K562 (cell line): ENCODE measurements at regions not wholly inside any gene's neighbourhood (a gene's known extent, or its start where the extent isn't known, plus 50 kb on each side); places are given as distances from the start of the nearest gene placed in this dataset.

ENCODE experiments used
- ATAC-seq: fragments of 200-7000 bp; cut with Tn5 transposase; 3 replicates; pipeline ENCODE4 v1.9.1; 2020; ENCODE audit warnings: moderate library complexity
- BruUV-seq: library from RNA; stranded (reverse); fragments of 400-500 nt; replicated peaks from 2 replicates; lab custom pipeline; 2021; lab: Mats Ljungman, UMichigan
- CTCF ChIA-PET: fragments of 300-600 bp; formaldehyde crosslinking; extraction: SDS; loops from one replicate; lab custom pipeline; 2021; ENCODE audit warnings: low intra/inter-chr PET ratio; lab: Yijun Ruan, JAX
- POLR2A ChIA-PET: fragments of 300-600, 350-650 bp; sonication (Branson Sonifier 250); formaldehyde crosslinking; extraction: SDS; loops from one replicate; lab custom pipeline; 2021; ENCODE audit warnings: antibody characterized with exemption, inconsistent platforms; lab: Yijun Ruan, JAX
- DNase-seq, 4 experiments: peaks; one replicate each; pipeline versions ENCODE4 v3.0.0 to v3.0.0-alpha.2; 2011 to 2018; ENCODE audit warnings: low spot score in 3 of 4, mixed read lengths in 3 of 4; ENCODE audit errors: extremely low read depth in 1 of 4
- FAIRE-seq: peaks from 2 replicates; lab custom pipeline; 2011; peaks lifted over from hg19 to GRCh38; lab: Jason Lieb, UNC
- H2AFZ ChIP-seq: 2 replicates; pipeline ENCODE4 v1.6.0; 2011; ENCODE audit warnings: low read depth, low read length, control low read depth, inconsistent platforms
- H3K27ac ChIP-seq: fragments of 200-600 bp; 3 replicates; pipeline ENCODE4 v1.8.0; 2011; ENCODE audit warnings: low read depth, mild to moderate bottlenecking, control low read depth, inconsistent platforms, low read length, moderate library complexity, mixed read lengths; ENCODE audit errors: extremely low read depth
- H3K27me3 ChIP-seq, 2 experiments: fragments of 300-600 bp in 1 of 2; 2 replicates in 1 of 2; 3 replicates in 1 of 2; pipeline versions ENCODE4 v1.6.0 to v1.8.0; 2011; ENCODE audit warnings: inconsistent platforms in 2 of 2, low read length in 2 of 2, mild to moderate bottlenecking in 1 of 2, mixed read lengths in 1 of 2, moderate library complexity in 1 of 2; ENCODE audit not compliant: control insufficient read depth in 2 of 2, insufficient read depth in 2 of 2
- H3K36me3 ChIP-seq: fragments of 300-600 bp; 3 replicates; pipeline ENCODE4 v1.8.0; 2011; ENCODE audit warnings: mild to moderate bottlenecking, low read length, inconsistent platforms; ENCODE audit not compliant: control insufficient read depth, insufficient read depth
- H3K4me1 ChIP-seq, 2 experiments: fragments of 200-600 bp in 1 of 2; replicated peaks in 1 of 2; 2 replicates in 1 of 2; 3 replicates in 1 of 2; pipeline versions ENCODE4 v1.5.1 to v1.8.0; 2011; ENCODE audit warnings: inconsistent platforms in 2 of 2, low read length in 2 of 2, mild to moderate bottlenecking in 1 of 2, mixed read lengths in 1 of 2, moderate library complexity in 1 of 2; ENCODE audit not compliant: control insufficient read depth in 2 of 2, insufficient read depth in 2 of 2
- H3K4me2 ChIP-seq: 2 replicates; pipeline ENCODE4 v1.6.1; 2011; ENCODE audit warnings: low read length, control low read depth, inconsistent platforms, mixed read lengths; ENCODE audit not compliant: insufficient read depth
- H3K4me3 ChIP-seq: fragments of 200-600 bp; sonication (generic), shearing (Covaris generic); 2 replicates; pipeline ENCODE4 v1.5.1; 2016; ENCODE audit warnings: control low read depth, inconsistent platforms
- H3K79me2 ChIP-seq: fragments of 200-600 bp; 3 replicates; pipeline ENCODE4 v1.8.0; 2011; ENCODE audit warnings: low read length, inconsistent platforms; ENCODE audit not compliant: control insufficient read depth, insufficient read depth
- H3K9ac ChIP-seq, 2 experiments: 2 replicates each; pipeline versions ENCODE4 v1.6.0 to v1.6.1; 2011; ENCODE audit warnings: low read depth in 2 of 2, low read length in 2 of 2, control low read depth in 1 of 2, inconsistent platforms in 1 of 2, mild to moderate bottlenecking in 1 of 2, mixed read lengths in 1 of 2; ENCODE audit not compliant: insufficient read depth in 1 of 2
- H3K9me1 ChIP-seq: one replicate; pipeline ENCODE4 v1.6.0; 2011; ENCODE audit warnings: inconsistent platforms, mild to moderate bottlenecking, low read length, moderate library complexity; ENCODE audit not compliant: control insufficient read depth, insufficient read depth
- H3K9me3 ChIP-seq: replicated peaks from 2 replicates; pipeline ENCODE4 v1.5.1; 2011; ENCODE audit warnings: low read depth, low read length, inconsistent platforms; ENCODE audit not compliant: control insufficient read depth, insufficient read depth
- H4K20me1 ChIP-seq: replicated peaks from 2 replicates; pipeline ENCODE4 v1.6.1; 2011; ENCODE audit warnings: low read length, inconsistent platforms, mixed read lengths; ENCODE audit not compliant: control insufficient read depth, insufficient read depth
- GABPB1 ChIP-seq: sonication (generic); formaldehyde crosslinking; IDR thresholded peaks from 2 replicates; pipeline ENCODE4 v1.8.0; 2022; ENCODE audit warnings: mild to moderate bottlenecking, missing genetic modification reagents
- GTF2A2 ChIP-seq: IDR thresholded peaks from 2 replicates; pipeline ENCODE4 v1.6.1; 2016; ENCODE audit warnings: mild to moderate bottlenecking, missing genetic modification characterization, missing compliant biosample characterization
- RBFOX2 ChIP-seq: fragments of 200-400 bp; formaldehyde crosslinking; IDR thresholded peaks from 2 replicates; pipeline ENCODE4 v1.6.1; 2017; ENCODE audit warnings: low read depth, mild to moderate bottlenecking, low read length, moderate library complexity
- SMARCA4 ChIP-seq: fragments of 450-650 bp; IDR thresholded peaks from 2 replicates; pipeline ENCODE4 v1.6.1; 2016
- ZNF232 ChIP-seq: sonication (generic); formaldehyde crosslinking; IDR thresholded peaks from 2 replicates; pipeline ENCODE4 v1.8.0; 2022; ENCODE audit warnings: mild to moderate bottlenecking, missing genetic modification reagents
- WGBS: fragments of 100-300 bp; shearing (Covaris generic); methylation state at CpG from one replicate; pipeline ENCODE4 v1.1.6; 2016; ENCODE audit warnings: low coverage, mixed read lengths; ENCODE audit not compliant: insufficient coverage; ENCODE audit errors: missing lambda C conversion rate; 5-methylcytosine and 5-hydroxymethylcytosine counted together
- in situ Hi-C: fragments of 300-500 bp; cut with MboI; formaldehyde crosslinking; loops from 4 replicates; pipeline ENCODE4 v1.15.0; 2018; ENCODE audit warnings: inconsistent platforms, mixed read lengths
- intact Hi-C: fragments of 100-400 bp; cut with micrococcal nuclease; formaldehyde crosslinking; loops from 2 replicates; pipeline ENCODE4 v1.14.2; 2022
- TF ChIP-seq, protein P1 (sequence below), 2 experiments: fragments of 450-650 bp; IDR thresholded peaks; 2 replicates each; pipeline ENCODE4 v1.6.1; 2016; ENCODE audit warnings: mild to moderate bottlenecking in 2 of 2, borderline replicate concordance in 1 of 2, low read depth in 1 of 2, moderate library complexity in 1 of 2

GRCh38 chr4:138413273-138413672, 171.1 kb upstream of the SLC7A11 start:
- in situ Hi-C loops: no loop called here
- H3K9me1 ChIP-seq: no peaks in the 10 kb centered on the region
- no peaks in the 10 kb centered on the region for H3K9me3 ChIP-seq
- H3K4me1 ChIP-seq: no peaks in the 10 kb centered on the region
- no peak overlapping the region for H2AFZ ChIP-seq
- ATAC-seq (no peak), DNase-seq (no peak), FAIRE-seq (no peak)
- H4K20me1 ChIP-seq: no peaks in the 10 kb centered on the region
- no peaks in the 10 kb centered on the region for H3K36me3 ChIP-seq
- intact Hi-C loops: no loop called here
- WGBS: 0% methylated on average over 1 of the region's 1 CpG
- no peaks in the 10 kb centered on the region for H3K79me2 ChIP-seq
- no peak overlapping the region for H3K4me2 ChIP-seq
- no peak overlapping the region for H3K27ac ChIP-seq
- H3K4me3 ChIP-seq: no peak overlapping the region
- CTCF ChIA-PET: no interaction called here
- no TSS peak for BruUV-seq
- no peak overlapping the region for H3K9ac ChIP-seq
- POLR2A ChIA-PET: no interaction called here
- no peaks in the 10 kb centered on the region for H3K27me3 ChIP-seq
- TF ChIP-seq ZNF232 (CRISPR knock-in tag): no peak
- TF ChIP-seq RBFOX2: no peak
- no peak for TF ChIP-seq GABPB1 (CRISPR knock-in tag)
- TF ChIP-seq GTF2A2 (tag): no peak
- TF ChIP-seq, protein P1, sequence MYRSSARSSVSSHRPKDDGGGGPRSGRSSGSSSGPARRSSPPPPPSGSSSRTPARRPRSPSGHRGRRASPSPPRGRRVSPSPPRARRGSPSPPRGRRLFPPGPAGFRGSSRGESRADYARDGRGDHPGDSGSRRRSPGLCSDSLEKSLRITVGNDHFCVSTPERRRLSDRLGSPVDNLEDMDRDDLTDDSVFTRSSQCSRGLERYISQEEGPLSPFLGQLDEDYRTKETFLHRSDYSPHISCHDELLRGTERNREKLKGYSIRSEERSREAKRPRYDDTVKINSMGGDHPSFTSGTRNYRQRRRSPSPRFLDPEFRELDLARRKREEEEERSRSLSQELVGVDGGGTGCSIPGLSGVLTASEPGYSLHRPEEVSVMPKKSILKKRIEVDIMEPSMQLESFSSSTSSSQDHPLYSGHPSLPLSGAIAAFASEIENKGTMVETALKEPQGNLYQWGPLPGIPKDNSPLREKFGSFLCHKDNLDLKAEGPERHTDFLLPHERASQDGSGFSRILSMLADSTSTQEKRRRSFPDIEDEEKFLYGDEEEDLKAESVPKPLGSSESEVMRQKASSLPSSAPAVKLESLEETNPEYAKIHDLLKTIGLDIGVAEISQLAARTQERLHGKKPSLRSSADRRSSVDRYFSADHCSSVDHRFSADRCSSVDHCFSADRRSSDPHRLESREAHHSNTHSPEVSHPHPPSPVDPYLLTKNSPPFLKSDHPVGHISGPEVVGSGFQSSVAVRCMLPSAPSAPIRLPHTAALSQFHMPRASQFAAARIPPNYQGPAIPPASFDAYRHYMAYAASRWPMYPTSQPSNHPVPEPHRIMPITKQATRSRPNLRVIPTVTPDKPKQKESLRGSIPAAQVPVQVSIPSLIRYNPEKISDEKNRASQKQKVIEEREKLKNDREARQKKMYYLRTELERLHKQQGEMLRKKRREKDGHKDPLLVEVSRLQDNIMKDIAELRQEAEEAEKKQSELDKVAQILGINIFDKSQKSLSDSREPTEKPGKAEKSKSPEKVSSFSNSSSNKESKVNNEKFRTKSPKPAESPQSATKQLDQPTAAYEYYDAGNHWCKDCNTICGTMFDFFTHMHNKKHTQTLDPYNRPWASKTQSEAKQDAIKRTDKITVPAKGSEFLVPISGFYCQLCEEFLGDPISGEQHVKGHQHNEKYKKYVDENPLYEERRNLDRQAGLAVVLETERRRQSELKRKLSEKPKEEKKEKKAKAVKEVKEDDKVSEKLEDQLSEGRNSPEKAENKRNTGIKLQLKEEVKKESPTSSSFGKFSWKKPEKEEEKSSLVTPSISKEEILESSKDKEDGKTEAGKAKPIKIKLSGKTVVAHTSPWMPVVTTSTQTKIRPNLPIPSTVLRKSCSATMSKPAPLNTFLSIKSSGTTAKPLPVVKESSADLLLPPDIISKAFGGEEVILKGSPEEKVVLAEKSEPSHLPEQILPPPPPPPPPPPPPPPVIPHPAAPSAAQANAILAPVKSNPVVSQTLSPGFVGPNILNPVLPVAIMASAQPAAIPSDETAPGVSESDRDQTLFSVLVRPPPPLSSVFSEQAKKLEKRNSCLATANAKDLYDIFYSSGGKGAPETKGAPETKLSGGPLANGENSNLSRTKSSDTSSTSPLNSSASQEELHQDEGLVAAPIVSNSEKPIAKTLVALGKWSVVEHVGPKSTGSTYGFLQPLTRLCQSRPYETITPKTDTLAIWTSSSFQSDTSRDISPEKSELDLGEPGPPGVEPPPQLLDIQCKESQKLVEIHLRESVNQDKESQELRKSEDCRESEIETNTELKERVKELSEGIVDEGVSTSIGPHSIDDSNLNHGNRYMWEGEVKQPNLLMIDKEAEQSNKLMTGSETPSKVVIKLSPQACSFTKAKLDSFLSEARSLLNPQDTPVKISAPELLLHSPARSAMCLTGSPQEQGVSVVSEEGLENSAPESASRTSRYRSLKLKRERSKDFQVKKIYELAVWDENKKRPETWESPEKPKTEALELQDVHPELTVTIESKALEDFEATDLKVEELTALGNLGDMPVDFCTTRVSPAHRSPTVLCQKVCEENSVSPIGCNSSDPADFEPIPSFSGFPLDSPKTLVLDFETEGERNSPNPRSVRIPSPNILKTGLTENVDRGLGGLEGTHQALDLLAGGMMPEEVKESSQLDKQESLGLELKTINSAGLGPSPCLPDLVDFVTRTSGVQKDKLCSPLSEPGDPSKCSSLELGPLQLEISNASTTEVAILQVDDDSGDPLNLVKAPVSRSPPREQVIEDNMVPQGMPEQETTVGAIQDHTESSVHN (IDR thresholded peaks at IDR 0.05; ENCODE audit: borderline replicate concordance in 1 of 2, low read depth in 1 of 2): no peak
- TF ChIP-seq SMARCA4: no peak
